ENCODE measurements at regions not wholly inside any gene's neighbourhood (a gene's known extent, or its start where the extent isn't known, plus 50 kb on each side); places are given as distances from the start of the nearest gene placed in this dataset.
"Not testable (repeated sequence)": the region's sequence is repeated elsewhere in the genome, so short reads cannot be mapped to it uniquely, and the experiment has no call there.

GRCh38 chr21:15669247-15669646 is 60.5 kb upstream of the USP25 start:
- no peak for DNase-seq (ENCODE audit: low read depth in 2 of 2)

DNA sequence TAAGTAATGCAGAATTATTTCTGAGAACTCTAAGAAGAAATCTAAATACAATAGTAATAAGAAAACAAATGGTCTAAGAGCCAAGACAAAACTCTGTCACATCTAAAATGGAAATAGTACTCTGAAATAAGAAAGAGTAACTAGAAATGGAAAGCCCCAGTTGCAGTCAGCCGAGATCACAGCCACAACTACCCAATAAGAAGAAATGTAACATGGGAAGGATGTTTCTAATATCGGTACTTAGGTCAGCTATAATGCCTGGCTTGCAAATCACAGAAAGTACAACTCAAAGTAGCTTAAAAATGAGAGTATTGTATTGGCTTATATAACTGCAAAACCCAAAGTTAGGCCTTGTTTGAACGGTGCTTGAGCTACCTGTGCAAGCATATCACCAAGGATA is 58.6 kb upstream of the USP25 start:
- DNase-seq (ENCODE audit: low read depth in 2 of 2), result no peak

DNA sequence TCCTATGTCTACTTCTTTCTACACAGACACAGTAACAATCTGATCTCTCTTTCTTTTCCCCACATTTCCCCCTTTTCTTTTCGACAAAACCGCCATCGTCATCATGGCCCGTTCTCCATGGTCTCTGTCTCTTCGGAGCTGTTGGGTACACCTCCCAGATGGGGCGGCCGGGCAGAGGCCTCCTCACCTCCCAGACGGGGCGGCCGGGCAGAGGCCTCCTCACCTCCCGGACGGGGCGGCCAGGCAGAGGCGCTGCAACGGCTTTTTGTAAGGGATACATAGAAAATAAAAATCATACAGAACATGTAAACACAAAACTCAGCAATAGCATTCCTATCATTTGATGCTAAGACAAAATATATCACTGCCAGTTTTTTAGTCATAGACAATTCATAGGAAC is 57.2 kb upstream of the USP25 start:
- not testable (repeated sequence) for DNase-seq (ENCODE audit: low read depth in 2 of 2)

DNA sequence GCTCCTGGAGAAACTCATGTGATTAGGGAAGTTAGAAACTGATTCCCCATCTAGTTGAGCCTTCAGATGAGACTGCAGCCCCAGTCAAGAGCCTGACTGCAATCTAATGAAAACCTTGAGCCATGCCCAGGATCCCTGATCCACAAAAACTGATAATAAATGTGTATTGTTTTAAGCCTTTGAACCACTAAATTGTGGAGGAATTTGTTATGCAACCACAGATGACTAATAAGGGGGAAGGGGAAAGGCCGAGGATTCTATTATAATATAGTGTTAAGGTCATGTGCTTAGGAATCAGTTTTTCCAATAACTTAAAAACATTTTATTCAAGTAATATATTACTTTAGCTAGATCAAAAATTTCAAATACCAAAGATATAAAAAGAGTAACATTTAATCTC is 52.8 kb upstream of the USP25 start:
- no peak for DNase-seq (ENCODE audit: low read depth in 2 of 2)

DNA sequence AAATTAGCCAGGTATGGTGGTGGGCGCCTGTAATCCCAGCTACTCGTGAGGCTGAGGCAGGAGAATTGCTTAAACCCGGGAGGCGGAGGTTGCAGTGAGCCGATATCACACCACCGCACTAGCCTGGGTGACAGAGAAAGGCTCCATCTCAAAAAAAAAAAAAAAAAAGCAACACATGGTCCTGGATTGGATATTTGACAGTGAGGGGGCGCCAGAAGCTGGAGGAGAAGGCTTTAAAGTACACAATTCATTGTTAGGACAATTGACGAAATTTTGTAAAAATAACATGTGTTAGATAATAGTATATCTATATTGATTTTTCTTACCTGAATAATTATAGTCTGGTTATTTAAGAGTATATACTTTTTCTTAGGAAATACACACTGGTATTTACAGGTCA is 50.2 kb upstream of the USP25 start:
- DNase-seq (ENCODE audit: low read depth in 2 of 2), result no peak

Data from stimulated activated CD8-positive, alpha-beta memory T cell treated with anti-CD3 and anti-CD28 coated beads, Interleukin-15, amount 100 ng/mL, for 48 hours (primary cell).